PFSK-1 (cell line): ENCODE measurements at regions not wholly inside any gene's neighbourhood (a gene's known extent, or its start where the extent isn't known, plus 50 kb on each side); places are given as distances from the start of the nearest gene placed in this dataset.

ENCODE experiments used
- TAF1 ChIP-seq: IDR thresholded peaks from 2 replicates; pipeline ENCODE4 v1.6.1; 2012; ENCODE audit warnings: low read length, control low read depth, borderline replicate concordance; ENCODE audit not compliant: insufficient read depth
- TF ChIP-seq, protein P1 (sequence below), 2 experiments: IDR thresholded peaks; 2 replicates each; pipeline versions ENCODE4 v1.6.1 to v1.8.0; 2011 to 2012; ENCODE audit warnings: low read depth in 2 of 2, low read length in 2 of 2, control low read depth in 1 of 2, inconsistent platforms in 1 of 2, mild to moderate bottlenecking in 1 of 2, moderate library complexity in 1 of 2; ENCODE audit not compliant: insufficient read depth in 1 of 2

GRCh38 chr12:4139191-4139590, 134.4 kb upstream of the CCND2 start:
- TF ChIP-seq, protein P1, sequence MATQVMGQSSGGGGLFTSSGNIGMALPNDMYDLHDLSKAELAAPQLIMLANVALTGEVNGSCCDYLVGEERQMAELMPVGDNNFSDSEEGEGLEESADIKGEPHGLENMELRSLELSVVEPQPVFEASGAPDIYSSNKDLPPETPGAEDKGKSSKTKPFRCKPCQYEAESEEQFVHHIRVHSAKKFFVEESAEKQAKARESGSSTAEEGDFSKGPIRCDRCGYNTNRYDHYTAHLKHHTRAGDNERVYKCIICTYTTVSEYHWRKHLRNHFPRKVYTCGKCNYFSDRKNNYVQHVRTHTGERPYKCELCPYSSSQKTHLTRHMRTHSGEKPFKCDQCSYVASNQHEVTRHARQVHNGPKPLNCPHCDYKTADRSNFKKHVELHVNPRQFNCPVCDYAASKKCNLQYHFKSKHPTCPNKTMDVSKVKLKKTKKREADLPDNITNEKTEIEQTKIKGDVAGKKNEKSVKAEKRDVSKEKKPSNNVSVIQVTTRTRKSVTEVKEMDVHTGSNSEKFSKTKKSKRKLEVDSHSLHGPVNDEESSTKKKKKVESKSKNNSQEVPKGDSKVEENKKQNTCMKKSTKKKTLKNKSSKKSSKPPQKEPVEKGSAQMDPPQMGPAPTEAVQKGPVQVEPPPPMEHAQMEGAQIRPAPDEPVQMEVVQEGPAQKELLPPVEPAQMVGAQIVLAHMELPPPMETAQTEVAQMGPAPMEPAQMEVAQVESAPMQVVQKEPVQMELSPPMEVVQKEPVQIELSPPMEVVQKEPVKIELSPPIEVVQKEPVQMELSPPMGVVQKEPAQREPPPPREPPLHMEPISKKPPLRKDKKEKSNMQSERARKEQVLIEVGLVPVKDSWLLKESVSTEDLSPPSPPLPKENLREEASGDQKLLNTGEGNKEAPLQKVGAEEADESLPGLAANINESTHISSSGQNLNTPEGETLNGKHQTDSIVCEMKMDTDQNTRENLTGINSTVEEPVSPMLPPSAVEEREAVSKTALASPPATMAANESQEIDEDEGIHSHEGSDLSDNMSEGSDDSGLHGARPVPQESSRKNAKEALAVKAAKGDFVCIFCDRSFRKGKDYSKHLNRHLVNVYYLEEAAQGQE (IDR thresholded peaks at IDR 0.05; ENCODE audit: insufficient read depth in 1 of 2, low read depth in 2 of 2, low read length in 2 of 2) = no peak
- no peak for TF ChIP-seq TAF1
